Amygdala (tissue), 56 donors: ENCODE measurements at regions not wholly inside any gene's neighbourhood (a gene's known extent, or its start where the extent isn't known, plus 50 kb on each side); places are given as distances from the start of the nearest gene placed in this dataset.
"Not testable (repeated sequence)": the region's sequence is repeated elsewhere in the genome, so short reads cannot be mapped to it uniquely, and the experiment has no call there.

ENCODE experiments used
- DNase-seq, 56 donors: peaks; one replicate each; lab custom pipeline; 2025; lab: John Stamatoyannopoulos, UW

GRCh38 chr2:61679096-61679495 lies 140.9 kb upstream of the XPO1 start:
- DNase-seq: no peak

GRCh38 chr2:61677942-61678341 lies 139.8 kb upstream of the XPO1 start:
- DNase-seq: no peak

GRCh38 chr2:61677306-61677705 lies 139.2 kb upstream of the XPO1 start:
- no peak for DNase-seq

- DNase-seq: no peak
Measured at GRCh38 chr2:61675204-61675603, 137.0 kb upstream of the XPO1 start.

DNA sequence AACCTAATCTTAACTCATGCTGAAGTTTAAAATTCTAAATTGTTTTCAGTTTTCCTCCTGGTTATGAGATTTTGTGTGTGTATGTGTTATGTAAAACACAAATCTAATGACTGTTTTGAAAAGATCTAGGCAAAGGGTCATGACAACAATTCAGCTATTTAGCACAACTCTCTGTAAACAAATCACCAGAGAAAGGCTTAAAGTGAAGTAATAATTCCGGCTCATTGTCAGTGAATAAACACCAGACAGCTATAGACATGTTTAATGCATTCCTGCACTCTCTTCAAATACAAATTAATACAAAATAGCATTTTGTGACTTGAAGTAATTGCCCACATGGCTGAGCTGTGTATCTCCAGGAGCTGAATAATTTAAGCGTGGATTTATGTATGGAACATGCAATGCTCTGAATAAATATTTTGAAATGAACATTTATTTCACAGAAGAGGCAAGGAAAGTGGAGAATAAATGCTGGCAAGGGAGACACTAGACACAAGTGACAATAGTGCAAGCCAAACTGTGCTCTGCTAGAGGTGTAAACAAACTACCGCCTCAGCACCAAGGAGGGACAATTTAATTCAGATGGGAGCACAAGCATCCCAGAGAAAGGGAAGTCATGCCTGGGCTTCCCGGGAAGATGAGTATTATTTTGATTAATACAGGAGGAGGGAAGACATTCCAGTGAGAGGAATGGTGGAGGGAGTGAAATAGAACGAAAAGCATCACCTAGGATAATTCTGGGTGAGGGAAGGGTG lies 133.6 kb upstream of the XPO1 start:
- DNase-seq: peak in 5 of 56 donors; percentile 1 to 62 (median 3)

- peak in 38 of 56 donors; percentile 1 to 84 (median 26) for DNase-seq
Measured at GRCh38 chr2:61670591-61671501, 132.7 kb upstream of the XPO1 start.

GRCh38 chr2:61664190-61664589 lies 126.0 kb upstream of the XPO1 start:
- no peak for DNase-seq

- DNase-seq: no peak
Measured at GRCh38 chr2:61662990-61663389, 124.8 kb upstream of the XPO1 start.

GRCh38 chr2:61660511-61661388 lies 122.6 kb upstream of the XPO1 start:
- DNase-seq: peak in 15 of 56 donors; percentile 1 to 58 (median 23)

- no peak for DNase-seq
Measured at GRCh38 chr2:61658841-61659780, 121.0 kb upstream of the XPO1 start.

- DNase-seq: not testable (repeated sequence)
Measured at GRCh38 chr2:61649946-61650345, 111.8 kb upstream of the XPO1 start.

- DNase-seq: no peak
Measured at GRCh38 chr2:61649021-61649420, 110.9 kb upstream of the XPO1 start.

- no peak for DNase-seq
Measured at GRCh38 chr2:61647044-61647443, 108.9 kb upstream of the XPO1 start.

DNA sequence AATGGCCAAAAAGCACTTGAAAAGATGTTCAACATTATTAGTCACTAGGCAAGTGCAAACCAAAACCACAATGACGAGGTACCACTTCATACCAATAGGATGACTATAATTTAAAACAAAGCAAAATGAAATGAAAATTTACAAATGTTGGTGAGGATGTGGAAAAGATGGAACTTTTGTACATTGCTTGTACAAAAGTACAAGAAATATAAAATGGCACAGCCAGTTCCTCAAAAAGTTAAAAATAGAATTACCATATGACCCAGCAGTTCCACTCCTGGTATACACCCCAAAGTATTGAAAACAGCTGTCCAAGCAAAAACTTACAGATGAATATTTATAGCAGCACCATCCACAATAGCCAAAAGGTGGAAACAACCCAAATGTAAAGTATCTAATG lies 107.8 kb upstream of the XPO1 start:
- DNase-seq: no peak

GRCh38 chr2:61643153-61643552 lies 105.0 kb upstream of the XPO1 start:
- not testable (repeated sequence) for DNase-seq

GRCh38 chr2:61640406-61640805 lies 102.2 kb upstream of the XPO1 start:
- no peak for DNase-seq

DNA sequence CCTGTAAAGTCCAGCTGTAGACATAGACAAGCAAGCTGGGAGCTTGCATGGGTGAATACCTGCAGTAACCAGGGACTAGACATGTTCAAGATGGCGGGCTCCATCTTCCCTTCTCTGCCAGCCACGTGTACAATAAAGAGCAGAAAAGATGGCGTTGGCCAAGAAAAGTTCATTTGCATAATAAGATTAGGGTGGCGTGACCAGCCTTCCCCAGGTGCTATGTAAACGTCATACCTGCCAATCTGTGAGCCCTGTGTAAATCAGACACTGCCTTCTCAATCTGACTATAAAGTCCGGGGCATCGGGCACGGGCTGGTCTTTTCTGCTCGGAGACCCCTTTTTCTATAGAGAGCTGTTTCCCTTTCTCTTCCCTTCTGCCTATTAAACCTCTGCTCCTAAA lies 101.6 kb upstream of the XPO1 start:
- DNase-seq: no peak

DNA sequence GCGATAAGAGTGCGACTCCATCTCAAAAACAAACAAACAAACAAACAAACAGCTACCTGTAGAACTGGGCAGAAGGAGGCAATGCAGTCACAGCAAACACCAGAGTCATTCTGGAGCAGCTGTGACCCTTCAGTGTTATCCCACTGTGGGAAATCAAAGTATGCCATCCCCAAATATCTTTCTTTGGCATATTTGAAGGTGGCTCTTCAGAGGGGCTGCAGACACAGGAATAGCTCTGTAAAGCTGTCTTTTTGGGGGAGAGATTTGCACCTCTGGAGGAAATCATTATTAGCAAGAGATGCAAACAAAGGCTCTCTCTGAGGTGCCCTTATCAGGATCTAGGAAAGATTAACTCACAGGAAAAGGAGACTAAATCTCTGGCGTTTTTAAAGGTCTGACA lies 98.5 kb upstream of the XPO1 start:
- DNase-seq: no peak

DNA sequence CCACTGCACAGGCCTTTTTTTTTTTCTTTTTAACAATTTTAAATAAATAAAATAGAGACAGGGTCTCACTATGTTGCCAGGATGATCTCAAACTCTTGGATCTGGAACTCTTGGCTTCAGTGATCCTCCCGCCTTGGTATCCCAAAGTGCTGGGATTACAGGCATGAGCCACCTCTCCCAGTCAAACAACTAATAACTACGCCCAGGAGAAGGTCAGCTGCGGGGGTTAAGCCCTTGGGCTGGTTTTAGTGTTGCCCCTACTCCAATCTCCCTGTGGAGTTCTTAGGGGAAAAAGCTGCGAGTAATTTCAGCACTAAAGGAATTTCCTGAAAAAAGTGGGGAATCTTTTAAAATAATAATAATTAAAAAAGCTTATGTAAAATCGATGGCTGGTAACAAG lies 96.4 kb upstream of the XPO1 start:
- no peak for DNase-seq

DNA sequence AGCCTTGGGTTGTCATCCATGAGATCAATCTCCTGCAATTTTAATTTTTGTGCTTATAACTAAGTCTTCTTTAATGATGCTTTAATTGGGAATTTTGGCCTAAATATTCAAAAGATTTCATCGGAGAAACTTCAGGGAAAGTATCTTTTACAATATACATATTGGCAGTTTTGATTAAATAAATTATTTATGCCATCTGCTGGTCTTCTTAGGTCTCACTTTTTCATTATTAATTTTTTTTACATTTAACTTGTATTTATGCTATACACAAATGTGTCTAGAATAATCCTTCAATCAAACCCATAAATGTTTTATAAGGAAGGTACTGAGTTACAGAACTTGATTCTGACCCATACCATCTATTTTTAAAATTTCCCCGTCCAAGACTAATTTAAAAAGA lies 95.1 kb upstream of the XPO1 start:
- DNase-seq: no peak
